NCI-H524 treated with DMSO at 0.1 percent for 48 hours (cell line): ENCODE measurements at regions not wholly inside any gene's neighbourhood (a gene's known extent, or its start where the extent isn't known, plus 50 kb on each side); places are given as distances from the start of the nearest gene placed in this dataset.
"Not testable (repeated sequence)": the region's sequence is repeated elsewhere in the genome, so short reads cannot be mapped to it uniquely, and the experiment has no call there.

ENCODE experiments used
- DNase-seq: peaks from one replicate; lab custom pipeline; 2025; lab: John Stamatoyannopoulos, UW

GRCh38 chr3:147471741-147472140 is 62.6 kb downstream of the ZIC1 start:
- no peak for DNase-seq

- no peak for DNase-seq
These were observed 63.7 kb downstream of the ZIC1 start for GRCh38 chr3:147472846-147473245.

- DNase-seq = no peak
These were observed 74.0 kb downstream of the ZIC1 start for GRCh38 chr3:147483145-147483544.

GRCh38 chr3:147483578-147483977 is 74.4 kb downstream of the ZIC1 start:
- no peak for DNase-seq

GRCh38 chr3:147493065-147493464 is 83.9 kb downstream of the ZIC1 start:
- no peak for DNase-seq

GRCh38 chr3:147493666-147494065 is 84.5 kb downstream of the ZIC1 start:
- no peak for DNase-seq

- DNase-seq = no peak
These were observed 88.1 kb downstream of the ZIC1 start for GRCh38 chr3:147497286-147497685.

GRCh38 chr3:147507638-147508286 is 98.6 kb downstream of the ZIC1 start:
- no peak for DNase-seq

- no peak for DNase-seq
These were observed 100.3 kb downstream of the ZIC1 start for GRCh38 chr3:147509448-147509847.

GRCh38 chr3:147513785-147514184 is 104.6 kb downstream of the ZIC1 start:
- no peak for DNase-seq

- DNase-seq = no peak
These were observed 105.4 kb downstream of the ZIC1 start for GRCh38 chr3:147514366-147515160.

- no peak for DNase-seq
These were observed 109.3 kb downstream of the ZIC1 start for GRCh38 chr3:147518465-147518864.

GRCh38 chr3:147521646-147522045 is 112.5 kb downstream of the ZIC1 start:
- no peak for DNase-seq

- DNase-seq = not testable (repeated sequence)
These were observed 113.6 kb downstream of the ZIC1 start for GRCh38 chr3:147522780-147523179.

GRCh38 chr3:147529551-147529950 is 120.4 kb downstream of the ZIC1 start:
- no peak for DNase-seq

GRCh38 chr3:147538034-147538433 is 128.9 kb downstream of the ZIC1 start:
- no peak for DNase-seq

GRCh38 chr3:147540921-147541320 is 131.8 kb downstream of the ZIC1 start:
- DNase-seq = no peak

GRCh38 chr3:147544290-147544689 is 135.1 kb downstream of the ZIC1 start:
- no peak for DNase-seq

- no peak for DNase-seq
These were observed 142.3 kb downstream of the ZIC1 start for GRCh38 chr3:147551491-147551890.

GRCh38 chr3:147554332-147554731 is 145.2 kb downstream of the ZIC1 start:
- DNase-seq = no peak

- DNase-seq = no peak
These were observed 163.8 kb downstream of the ZIC1 start for GRCh38 chr3:147572970-147573340.

GRCh38 chr3:147574621-147575020 is 165.5 kb downstream of the ZIC1 start:
- DNase-seq = no peak

GRCh38 chr3:147575391-147575790 is 166.2 kb downstream of the ZIC1 start:
- no peak for DNase-seq

GRCh38 chr3:147582642-147583041 is 173.5 kb downstream of the ZIC1 start:
- DNase-seq = no peak
